ENCODE measurements at regions not wholly inside any gene's neighbourhood (a gene's known extent, or its start where the extent isn't known, plus 50 kb on each side); places are given as distances from the start of the nearest gene placed in this dataset.
A peak's percentile ranks its signal among the peaks of the same experiment; 100 is the strongest.

GRCh38 chr1:106791041-106791440, 265.4 kb upstream of the PRMT6 start:
- no peak for DNase-seq (ENCODE audit: low read depth)
- no peak for TF ChIP-seq CTCF (IDR thresholded peaks at IDR 0.05; ENCODE audit: low read length, missing control alignments)
- H3K4me3 ChIP-seq (replicated peaks; ENCODE audit: low read depth, low read length), result no peak overlapping the region

GRCh38 chr1:106793651-106794050, 262.8 kb upstream of the PRMT6 start:
- H3K4me3 ChIP-seq (replicated peaks; ENCODE audit: low read depth, low read length), result no peak overlapping the region
- DNase-seq (ENCODE audit: low read depth), result no peak
- TF ChIP-seq CTCF (IDR thresholded peaks at IDR 0.05; ENCODE audit: low read length, missing control alignments), result no peak

GRCh38 chr1:106798991-106799390, 257.5 kb upstream of the PRMT6 start:
- H3K4me3 ChIP-seq (replicated peaks; ENCODE audit: low read depth, low read length), result no peak overlapping the region
- peak; percentile 2 for DNase-seq (ENCODE audit: low read depth)
- no peak for TF ChIP-seq CTCF (IDR thresholded peaks at IDR 0.05; ENCODE audit: low read length, missing control alignments)

GRCh38 chr1:106802181-106802580, 254.3 kb upstream of the PRMT6 start:
- no peak overlapping the region for H3K4me3 ChIP-seq (replicated peaks; ENCODE audit: low read depth, low read length)
- no peak for DNase-seq (ENCODE audit: low read depth)
- TF ChIP-seq CTCF (IDR thresholded peaks at IDR 0.05; ENCODE audit: low read length, missing control alignments), result no peak

- H3K4me3 ChIP-seq (replicated peaks; ENCODE audit: low read depth, low read length), result no peak overlapping the region
- TF ChIP-seq CTCF (IDR thresholded peaks at IDR 0.05; ENCODE audit: low read length, missing control alignments), result no peak
- DNase-seq (ENCODE audit: low read depth), result no peak
Observed at GRCh38 chr1:106814418-106814817, 242.1 kb upstream of the PRMT6 start.

GRCh38 chr1:106817575-106817974, 238.9 kb upstream of the PRMT6 start:
- TF ChIP-seq CTCF (IDR thresholded peaks at IDR 0.05; ENCODE audit: low read length, missing control alignments), result no peak
- H3K4me3 ChIP-seq (replicated peaks; ENCODE audit: low read depth, low read length), result no peak overlapping the region
- no peak for DNase-seq (ENCODE audit: low read depth)

GRCh38 chr1:106831511-106831910, 225.0 kb upstream of the PRMT6 start:
- TF ChIP-seq CTCF (IDR thresholded peaks at IDR 0.05; ENCODE audit: low read length, missing control alignments), result no peak
- no peak overlapping the region for H3K4me3 ChIP-seq (replicated peaks; ENCODE audit: low read depth, low read length)
- DNase-seq (ENCODE audit: low read depth), result peak; percentile 9
